Neuronal stem cell (in vitro differentiated cells): ENCODE measurements at regions not wholly inside any gene's neighbourhood (a gene's known extent, or its start where the extent isn't known, plus 50 kb on each side); places are given as distances from the start of the nearest gene placed in this dataset.
"Not testable (repeated sequence)": the region's sequence is repeated elsewhere in the genome, so short reads cannot be mapped to it uniquely, and the experiment has no call there.

Experiments used
- DNase-seq: peaks from one replicate; pipeline ENCODE4 v3.0.0-alpha.2; 2013; ENCODE audit warnings: low spot score
- H2AFZ ChIP-seq: one replicate; pipeline ENCODE4 v1.6.1; 2013; ENCODE audit warnings: mild to moderate bottlenecking, low read length, inconsistent platforms
- H2AK5ac ChIP-seq: 2 replicates; pipeline ENCODE4 v1.6.1; 2013; ENCODE audit warnings: low read depth, mild to moderate bottlenecking, inconsistent platforms, low read length, moderate library complexity, mixed read lengths
- H2BK120ac ChIP-seq: 2 replicates; pipeline ENCODE4 v1.6.1; 2013; ENCODE audit warnings: low read depth, mild to moderate bottlenecking, inconsistent platforms, low read length, moderate library complexity, mixed read lengths
- H2BK12ac ChIP-seq: one replicate; pipeline ENCODE4 v1.6.1; 2013; ENCODE audit warnings: low read length, inconsistent platforms
- H2BK15ac ChIP-seq: 2 replicates; pipeline ENCODE4 v1.6.1; 2013; ENCODE audit warnings: mild to moderate bottlenecking, low read length, inconsistent platforms, mixed read lengths
- H2BK5ac ChIP-seq: one replicate; pipeline ENCODE4 v1.6.1; 2013; ENCODE audit warnings: inconsistent platforms, mild to moderate bottlenecking, low read length, moderate library complexity
- H3K14ac ChIP-seq: one replicate; pipeline ENCODE4 v1.6.1; 2013; ENCODE audit warnings: low read length, inconsistent platforms
- H3K18ac ChIP-seq: 2 replicates; pipeline ENCODE4 v1.6.1; 2013; ENCODE audit warnings: low read length, inconsistent platforms
- H3K23ac ChIP-seq: 2 replicates; pipeline ENCODE4 v1.6.1; 2013; ENCODE audit warnings: low read depth, mild to moderate bottlenecking, mixed read lengths, low read length, inconsistent platforms; ENCODE audit not compliant: poor library complexity
- H3K27ac ChIP-seq: replicated peaks from 3 replicates; pipeline ENCODE4 v1.5.1; 2013; ENCODE audit warnings: low read length, inconsistent platforms
- H3K27me3 ChIP-seq, 3 experiments: 2 replicates each; pipeline ENCODE4 v1.6.1; 2013; ENCODE audit warnings: low read length in 3 of 3, mild to moderate bottlenecking in 2 of 3, inconsistent platforms in 1 of 3, low read depth in 1 of 3, mixed read lengths in 1 of 3, moderate library complexity in 1 of 3; ENCODE audit not compliant: control insufficient read depth in 3 of 3, insufficient read depth in 3 of 3
- H3K36me3 ChIP-seq, 2 donors: replicated peaks in 1 of 2; 2 replicates each; pipeline ENCODE4 v1.6.1; 2013; ENCODE audit warnings: low read length in 2 of 2; ENCODE audit not compliant: control insufficient read depth in 2 of 2, insufficient read depth in 2 of 2
- H3K4ac ChIP-seq: 2 replicates; pipeline ENCODE4 v1.6.1; 2013; ENCODE audit warnings: inconsistent platforms, mild to moderate bottlenecking, low read length, moderate library complexity
- H3K4me1 ChIP-seq, 2 donors: 1 replicate in 1 of 2; 2 replicates in 1 of 2; pipeline ENCODE4 v1.6.1; 2013; ENCODE audit warnings: low read length in 2 of 2, low read depth in 1 of 2; ENCODE audit not compliant: control insufficient read depth in 2 of 2, insufficient read depth in 1 of 2
- H3K4me2 ChIP-seq: one replicate; pipeline ENCODE4 v1.6.1; 2013; ENCODE audit warnings: mild to moderate bottlenecking, low read length, inconsistent platforms; ENCODE audit not compliant: insufficient read depth, poor library complexity, severe bottlenecking
- H3K4me3 ChIP-seq, 2 donors: 2 replicates each; pipeline ENCODE4 v1.5.1; 2013; ENCODE audit warnings: low read length in 2 of 2, mild to moderate bottlenecking in 2 of 2, inconsistent platforms in 1 of 2, moderate library complexity in 1 of 2
- H3K79me1 ChIP-seq: one replicate; pipeline ENCODE4 v1.6.1; 2013; ENCODE audit warnings: low read depth, mild to moderate bottlenecking, inconsistent platforms, low read length, moderate library complexity
- H3K9ac ChIP-seq: one replicate; pipeline ENCODE4 v1.6.1; 2013; ENCODE audit warnings: mild to moderate bottlenecking, low read depth, low read length, inconsistent platforms; ENCODE audit not compliant: poor library complexity
- H3K9me3 ChIP-seq, 2 donors: replicated peaks in 1 of 2; 2 replicates each; pipeline versions ENCODE3 to v1.6.1; 2013; ENCODE audit warnings: low read length in 2 of 2, mild to moderate bottlenecking in 2 of 2, inconsistent platforms in 1 of 2, low read depth in 1 of 2, mixed read lengths in 1 of 2, moderate library complexity in 1 of 2; ENCODE audit not compliant: control insufficient read depth in 2 of 2, insufficient read depth in 1 of 2
- H4K8ac ChIP-seq: one replicate; pipeline ENCODE4 v1.6.1; 2013; ENCODE audit warnings: low read depth, mild to moderate bottlenecking, inconsistent platforms, low read length, moderate library complexity
- H4K91ac ChIP-seq: one replicate; pipeline ENCODE4 v1.6.1; 2013; ENCODE audit warnings: low read length, low read depth, mild to moderate bottlenecking, inconsistent platforms; ENCODE audit not compliant: poor library complexity
- WGBS, 2 donors: extraction: QIAGEN DNeasy Blood & Tissue Kit; methylation state at CpG; one replicate each; pipeline ENCODE4 v1.1.7; 2013; ENCODE audit warnings: missing lambda C conversion rate in 2 of 2, mixed read lengths in 1 of 2; ENCODE audit not compliant: insufficient read length in 2 of 2, insufficient replicate concordance in 1 of 2; ENCODE audit errors: extremely low coverage in 2 of 2; 5-methylcytosine and 5-hydroxymethylcytosine counted together

DNA sequence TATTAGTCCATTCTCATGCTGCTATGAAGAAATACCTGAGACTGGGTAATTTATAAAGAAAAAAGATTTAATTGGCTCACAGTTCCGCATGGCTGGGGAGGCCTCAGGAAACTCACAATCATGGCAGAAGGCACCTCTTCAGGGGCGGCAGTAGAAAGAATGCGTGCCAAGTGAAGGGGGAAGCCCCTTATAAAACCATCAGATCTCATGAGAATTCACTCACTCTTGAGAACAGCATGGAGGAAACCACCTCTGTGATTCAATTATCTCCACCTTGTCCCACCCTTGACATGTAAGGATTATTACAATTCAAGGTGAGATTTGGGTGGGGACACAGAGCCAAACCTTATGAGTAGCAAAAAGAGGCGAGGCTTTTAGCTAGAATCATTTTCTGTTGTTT lies 60.7 kb upstream of the P2RY1 start:
- H3K79me1 ChIP-seq, H4K8ac ChIP-seq, H2BK120ac ChIP-seq, H3K4me3 ChIP-seq, H2AFZ ChIP-seq, H3K4ac ChIP-seq, H3K23ac ChIP-seq, H3K36me3 ChIP-seq, H2BK5ac ChIP-seq, H3K4me1 ChIP-seq, H3K9ac ChIP-seq, H2BK12ac ChIP-seq, H3K9me3 ChIP-seq, H4K91ac ChIP-seq, H3K18ac ChIP-seq, H3K14ac ChIP-seq, H3K4me2 ChIP-seq, H3K27ac ChIP-seq, H2BK15ac ChIP-seq, DNase-seq, H3K27me3 ChIP-seq, H2AK5ac ChIP-seq: not testable (repeated sequence)
- WGBS, 2 donors = no CpG with 5 or more reads among the region's 4 CpGs

DNA sequence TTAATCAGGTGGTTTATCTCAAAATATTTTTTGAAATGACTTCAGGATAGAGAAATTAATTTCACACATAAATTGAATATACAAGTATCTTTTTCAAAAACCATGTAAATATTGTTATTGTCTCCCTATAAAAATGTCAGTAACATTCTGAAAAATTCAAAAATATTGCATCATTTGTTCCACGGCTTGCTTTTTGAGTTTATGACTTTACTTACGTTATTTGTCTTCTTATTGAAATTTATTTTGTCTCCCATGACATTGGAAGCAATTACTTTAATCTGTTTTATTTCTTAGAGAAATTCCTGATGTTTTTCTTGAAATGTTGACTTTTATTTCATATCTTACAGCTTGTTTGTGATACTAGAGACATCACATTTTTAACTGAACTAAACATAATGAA lies 56.9 kb upstream of the P2RY1 start:
- Histone ChIP-seq H3K4me3 (no peak overlapping the region), H3K9ac (no peak overlapping the region), H2AK5ac (no peak overlapping the region), H3K9me3 (no peaks in the 10 kb centered on the region), H3K27me3 (no peaks in the 10 kb centered on the region), H3K4ac (no peak overlapping the region), H3K79me1 (no peaks in the 10 kb centered on the region), H3K4me1 (peaks cover 2 to 10% of the 10 kb centered on the region in 2 donors), H3K18ac (no peak overlapping the region), H3K14ac (no peak overlapping the region), H2BK5ac (no peak overlapping the region), H2AFZ (no peak overlapping the region), H4K8ac (no peak overlapping the region), H2BK15ac (no peak overlapping the region), H2BK120ac (no peak overlapping the region), H2BK12ac (no peak overlapping the region), H4K91ac (no peak overlapping the region), H3K23ac (no peak overlapping the region), H3K27ac (no peak overlapping the region), H3K36me3 (no peaks in the 10 kb centered on the region), H3K4me2 (no peak overlapping the region)
- WGBS, 2 donors = no CpG with 5 or more reads among the region's 2 CpGs
- DNase-seq = no peak

DNA sequence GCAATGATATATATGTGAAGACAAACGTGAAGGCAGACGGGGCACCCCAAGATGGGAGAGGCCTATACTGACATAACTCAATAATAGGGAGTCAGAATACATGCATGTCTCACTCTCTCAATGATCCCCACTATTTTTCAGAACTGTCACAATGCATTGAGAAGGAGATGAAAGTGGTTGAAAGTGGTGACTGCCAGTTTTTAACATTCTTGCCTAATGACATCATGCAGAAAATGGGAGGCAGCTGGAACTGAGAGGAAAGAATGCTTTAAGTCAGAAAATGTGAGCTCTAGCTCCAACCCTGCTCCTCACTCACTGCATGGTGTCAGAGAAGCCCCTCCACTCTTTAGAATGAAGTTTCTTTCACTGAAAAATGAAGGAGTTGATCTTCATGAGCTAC lies 55.3 kb upstream of the P2RY1 start:
- Histone ChIP-seq H2AK5ac (no peak overlapping the region), H3K27me3 (no peaks in the 10 kb centered on the region), H3K79me1 (no peaks in the 10 kb centered on the region), H3K4me3 (no peak overlapping the region), H3K36me3 (no peaks in the 10 kb centered on the region), H2BK15ac (no peak overlapping the region), H3K9ac (no peak overlapping the region), H3K4me2 (no peak overlapping the region), H3K27ac (no peak overlapping the region), H2BK120ac (no peak overlapping the region), H3K4ac (no peak overlapping the region), H3K23ac (no peak overlapping the region), H3K4me1 (peaks cover 2 to 10% of the 10 kb centered on the region in 2 donors), H3K9me3 (no peaks in the 10 kb centered on the region), H4K8ac (no peak overlapping the region), H3K18ac (no peak overlapping the region), H2AFZ (peak overlapping the region; percentile 66), H4K91ac (no peak overlapping the region), H3K14ac (no peak overlapping the region), H2BK12ac (no peak overlapping the region), H2BK5ac (no peak overlapping the region)
- DNase-seq = peak; percentile 32
- WGBS, 2 donors = no CpG with 5 or more reads among the region's 2 CpGs

DNA sequence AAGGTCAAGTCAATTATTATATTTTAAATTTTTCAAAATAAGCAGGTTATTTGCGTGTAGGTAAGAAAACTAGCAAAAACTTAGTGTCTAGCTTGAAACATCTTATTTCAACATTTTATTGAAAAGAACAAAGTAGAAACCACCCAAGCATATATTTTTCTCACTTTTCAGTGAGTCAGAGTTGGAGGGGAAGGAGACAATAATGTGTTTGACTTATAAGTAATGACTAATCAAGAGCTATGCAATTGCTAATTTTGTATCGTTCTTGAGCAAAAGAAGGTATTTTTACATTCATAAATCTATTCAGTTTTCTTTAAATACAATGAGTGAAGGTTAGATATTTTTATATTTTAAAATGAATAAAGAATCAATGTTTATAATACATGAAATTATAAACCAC lies 54.4 kb upstream of the P2RY1 start:
- H3K79me1 ChIP-seq = no peaks in the 10 kb centered on the region
- no CpG with 5 or more reads among the region's 2 CpGs for WGBS, 2 donors

More for the DNA sequence above, 54.4 kb upstream of the P2RY1 start:
- no peak overlapping the region for H2BK15ac ChIP-seq
- H3K4me1 ChIP-seq = peaks cover 2 to 10% of the 10 kb centered on the region in 2 donors
- H3K23ac ChIP-seq = no peak overlapping the region
- no peaks in the 10 kb centered on the region for H3K27me3 ChIP-seq
- H3K4me3 ChIP-seq = no peak overlapping the region
- no peak overlapping the region for H4K8ac ChIP-seq
- no peak overlapping the region for H4K91ac ChIP-seq
- H2BK5ac ChIP-seq = no peak overlapping the region
- no peak overlapping the region for H2AFZ ChIP-seq
- H3K9me3 ChIP-seq = no peaks in the 10 kb centered on the region
- H3K9ac ChIP-seq = no peak overlapping the region
- H3K27ac ChIP-seq = no peak overlapping the region
- H3K18ac ChIP-seq = no peak overlapping the region
- no peak for DNase-seq
- no peak overlapping the region for H2BK120ac ChIP-seq
- no peak overlapping the region for H2BK12ac ChIP-seq
- no peak overlapping the region for H2AK5ac ChIP-seq
- H3K14ac ChIP-seq = no peak overlapping the region
- H3K4ac ChIP-seq = no peak overlapping the region
- H3K4me2 ChIP-seq = no peak overlapping the region
- H3K36me3 ChIP-seq = no peaks in the 10 kb centered on the region
